ENCODE measurements at regions not wholly inside any gene's neighbourhood (a gene's known extent, or its start where the extent isn't known, plus 50 kb on each side); places are given as distances from the start of the nearest gene placed in this dataset.
"Not testable (repeated sequence)": the region's sequence is repeated elsewhere in the genome, so short reads cannot be mapped to it uniquely, and the experiment has no call there.

DNA sequence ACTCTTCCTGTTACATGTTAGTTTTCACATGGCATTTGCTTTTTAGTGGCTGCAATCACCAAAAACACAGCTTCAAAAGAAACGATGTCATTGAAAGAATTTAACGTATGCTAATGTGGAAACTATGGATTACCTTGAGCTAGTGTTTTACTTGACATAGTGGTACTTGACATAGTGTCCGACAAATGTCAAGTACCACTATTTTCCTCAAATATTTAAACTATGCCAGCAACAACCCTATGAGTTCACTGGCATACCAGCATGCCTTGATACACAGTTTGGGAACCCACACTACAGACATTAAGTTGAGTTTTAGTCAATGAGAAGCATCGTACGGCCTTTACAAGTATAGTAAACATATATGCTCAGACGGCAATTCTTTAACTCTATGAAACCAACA, 560.3 kb downstream of the GALC start:
- DNase-seq (ENCODE audit: low read depth), result no peak

DNA sequence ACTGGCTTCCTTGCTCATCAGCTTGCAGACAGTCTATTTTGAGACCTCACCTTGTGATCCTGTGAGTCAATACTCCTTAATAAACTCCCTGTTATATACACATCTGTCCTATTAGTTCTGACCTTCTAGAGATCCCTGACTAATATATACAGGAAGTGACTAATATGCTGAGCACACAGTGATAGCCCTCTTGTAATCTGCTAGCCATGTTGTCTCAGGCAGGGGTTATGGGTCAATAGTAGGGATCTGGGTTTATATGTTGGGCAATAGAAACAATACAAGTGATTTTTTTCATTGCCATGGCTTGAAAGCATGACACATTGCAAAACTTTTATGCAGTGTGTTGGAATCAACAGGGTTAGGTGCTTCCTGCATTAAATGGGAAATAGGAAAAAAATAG, 562.2 kb downstream of the GALC start:
- DNase-seq (ENCODE audit: low read depth), result no peak

DNA sequence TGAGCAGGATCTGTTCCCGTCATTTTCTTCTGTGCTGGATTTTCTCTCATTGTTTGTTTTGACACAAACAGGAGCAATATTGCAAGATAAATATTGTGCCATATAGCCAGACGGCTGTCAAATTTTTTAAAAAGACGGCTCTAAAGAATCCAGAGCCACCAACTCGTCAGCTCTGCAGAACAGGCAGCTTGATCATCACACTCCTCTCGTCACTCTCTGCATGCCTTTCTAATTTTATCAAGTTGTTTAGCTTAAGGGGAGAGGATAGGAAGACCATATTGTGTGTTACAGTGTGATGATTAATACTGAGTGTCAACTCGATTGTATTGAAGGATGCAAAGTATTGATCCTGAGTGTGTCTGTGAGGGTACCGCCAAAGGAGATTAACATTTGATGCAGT, 562.8 kb downstream of the GALC start:
- DNase-seq (ENCODE audit: low read depth), result no peak

DNA sequence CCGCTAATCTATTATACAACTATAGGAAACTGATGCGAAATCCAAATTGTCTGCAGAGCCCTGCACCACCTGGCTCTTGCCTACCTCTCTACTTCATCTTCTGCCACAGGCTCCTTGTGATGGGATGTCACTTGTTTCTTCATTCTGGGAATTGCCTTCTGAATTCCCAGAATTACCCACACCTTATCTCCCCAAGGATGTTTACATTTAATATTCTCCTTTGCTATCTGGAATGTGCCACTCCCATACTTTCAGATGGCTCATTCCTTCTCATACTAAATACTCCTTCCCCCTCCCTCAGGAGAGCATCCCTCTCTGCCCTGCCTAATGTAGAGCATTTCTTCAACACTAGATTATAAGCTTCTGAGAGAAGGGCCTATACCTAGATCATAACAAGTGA, 573.1 kb downstream of the GALC start:
- DNase-seq (ENCODE audit: low read depth), result no peak

DNA sequence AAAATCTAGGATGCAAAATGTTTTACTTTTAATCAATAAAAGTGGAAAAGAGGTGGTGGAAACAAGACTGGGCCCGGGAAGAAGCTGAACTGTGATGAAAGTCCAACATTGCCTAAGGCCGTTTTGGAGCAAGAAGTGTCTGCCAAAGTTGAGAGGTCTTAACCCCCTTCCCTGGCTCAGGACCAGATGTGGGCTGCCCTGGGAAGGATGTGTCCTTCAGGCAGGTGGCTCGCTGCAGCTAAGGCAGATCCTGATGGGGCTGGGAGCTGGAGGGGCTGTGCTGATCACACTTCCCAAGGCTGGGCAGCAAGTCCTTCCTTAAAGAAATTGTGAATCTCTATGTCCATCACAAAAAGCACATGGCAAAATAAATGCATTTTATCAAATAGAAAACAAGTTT, 581.6 kb downstream of the GALC start:
- DNase-seq (ENCODE audit: low read depth), result no peak

DNA sequence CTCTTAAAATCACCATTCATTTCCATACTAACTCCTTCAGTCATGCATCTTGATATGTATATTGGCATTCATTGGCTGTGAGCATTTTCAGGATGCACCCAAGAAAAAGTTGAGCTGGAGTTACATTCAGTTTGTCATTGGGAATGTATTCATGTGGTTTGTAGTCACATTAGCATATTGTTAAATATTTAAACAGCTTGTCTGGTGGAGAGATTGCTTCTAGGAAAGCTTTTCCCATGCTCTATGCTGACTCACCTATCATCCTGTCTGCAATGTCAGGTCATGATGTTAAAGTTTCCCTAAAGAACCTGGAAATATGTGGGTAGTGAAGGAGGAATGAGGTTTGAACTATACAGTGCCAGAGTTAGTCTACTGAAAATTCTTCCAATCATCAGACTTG, 583.6 kb downstream of the GALC start:
- DNase-seq (ENCODE audit: low read depth), result no peak

DNA sequence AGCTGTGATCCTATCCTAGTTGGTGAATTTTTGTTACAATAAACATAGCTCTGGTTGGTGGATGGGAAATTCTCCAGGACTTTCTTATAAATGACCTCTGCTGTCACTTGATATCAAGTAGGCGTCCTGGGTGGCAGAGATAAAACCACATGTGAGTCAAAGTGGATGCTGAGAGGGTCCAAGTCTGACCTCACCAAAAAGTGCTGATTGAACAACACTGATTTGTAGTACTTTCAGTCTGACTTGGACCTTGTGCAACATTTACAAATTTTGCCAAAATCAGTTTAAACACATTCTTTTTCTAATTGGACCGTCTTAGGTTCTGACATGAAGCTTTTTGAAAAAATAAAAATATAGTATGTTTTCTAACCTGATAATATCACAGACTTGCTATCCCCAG, 585.6 kb downstream of the GALC start:
- DNase-seq (ENCODE audit: low read depth), result no peak

DNA sequence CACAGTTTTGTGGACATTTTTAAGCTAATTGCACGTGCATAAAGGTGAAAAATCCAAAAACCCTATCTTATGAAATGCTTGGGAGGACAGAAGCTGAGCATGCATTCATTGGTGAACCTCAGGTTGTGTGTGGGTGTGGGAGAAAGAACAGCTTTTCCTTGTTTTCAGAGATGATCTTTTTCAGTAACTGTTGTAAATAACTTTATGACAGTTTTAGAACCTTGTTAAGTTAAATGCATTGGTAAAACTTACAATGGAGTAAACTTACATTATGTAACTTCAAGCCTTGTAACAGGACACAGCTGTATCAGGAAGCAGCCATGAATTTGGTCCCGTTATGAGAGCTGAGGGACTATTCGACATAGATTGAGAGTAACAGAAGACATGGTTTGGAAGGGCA, 587.4 kb downstream of the GALC start:
- DNase-seq (ENCODE audit: low read depth), result no peak

DNA sequence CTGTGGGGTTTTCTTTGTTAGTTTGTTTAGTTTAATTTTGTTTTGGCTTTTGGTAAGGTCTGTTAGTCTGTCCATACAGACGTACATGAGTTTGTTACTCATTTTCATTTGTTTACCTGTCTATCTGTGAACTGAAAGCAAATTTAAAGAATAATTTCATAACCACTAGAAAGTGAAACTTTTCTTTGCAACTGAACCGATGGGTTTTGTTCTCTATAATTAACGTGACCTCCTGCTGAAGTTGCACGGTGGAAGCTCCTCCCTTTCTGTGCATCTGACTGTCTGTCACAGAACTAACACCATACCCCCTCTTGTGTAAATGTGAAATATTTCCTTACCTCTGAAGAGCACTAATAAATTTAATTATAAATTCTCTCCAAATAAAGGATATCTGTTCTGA, 595.5 kb downstream of the GALC start:
- DNase-seq (ENCODE audit: low read depth), result no peak

DNA sequence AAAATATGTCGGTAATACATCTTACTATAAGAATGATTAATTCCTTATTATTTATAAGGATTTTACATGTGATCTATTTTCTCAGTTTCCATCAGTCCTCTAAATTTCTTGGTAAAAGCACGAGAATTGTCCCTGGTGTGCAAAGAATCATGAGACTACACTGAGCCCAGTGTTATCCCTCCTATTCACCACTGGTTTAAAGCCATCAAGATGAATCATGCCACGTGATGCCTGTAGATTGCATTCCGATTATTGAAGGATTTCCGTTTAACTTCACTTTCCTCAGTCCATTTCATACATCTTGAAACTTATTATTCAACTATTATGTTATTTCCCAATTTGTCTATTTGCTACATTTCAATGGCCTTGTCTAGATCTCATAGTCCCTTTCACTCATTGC, 601.9 kb downstream of the GALC start:
- DNase-seq (ENCODE audit: low read depth), result no peak

DNA sequence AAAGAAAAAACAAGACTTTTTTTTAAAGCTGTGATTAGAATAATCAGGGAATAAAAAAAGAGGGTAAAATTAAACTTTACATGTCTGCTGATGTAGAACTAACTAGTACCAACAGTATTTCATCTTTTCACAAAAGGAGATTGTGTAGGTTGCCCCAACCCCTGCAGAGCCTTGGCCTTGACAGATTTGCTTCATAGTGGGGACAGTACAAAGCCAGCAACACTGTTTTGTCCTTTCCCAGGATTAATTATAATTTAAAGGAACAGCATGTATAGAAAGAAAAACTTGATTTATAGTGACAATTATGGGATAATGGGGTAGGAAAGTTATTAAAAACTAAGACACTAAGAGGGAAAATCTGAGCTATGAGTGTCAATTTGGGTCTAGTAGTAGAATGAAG, 604.0 kb downstream of the GALC start:
- no peak for DNase-seq (ENCODE audit: low read depth)

DNA sequence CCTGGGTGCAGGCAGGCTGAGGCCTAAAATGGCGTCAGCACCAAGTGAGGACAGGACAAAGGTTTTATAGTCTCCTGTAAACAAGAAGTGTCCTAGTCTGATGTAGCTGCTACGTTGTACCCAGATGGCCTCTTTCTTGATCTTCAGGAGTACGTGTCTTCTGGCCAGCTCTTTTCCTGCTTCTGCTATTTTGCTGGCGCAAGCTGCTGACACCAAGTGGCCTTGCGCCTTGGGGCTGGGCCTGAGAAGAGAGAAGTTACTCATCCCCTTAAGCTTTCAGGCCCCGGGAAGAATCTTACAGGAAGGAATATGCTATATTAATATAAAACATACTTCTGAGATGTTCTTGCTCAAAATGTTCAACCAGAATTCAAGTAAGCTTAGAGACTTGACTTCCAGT, 605.2 kb downstream of the GALC start:
- no peak for DNase-seq (ENCODE audit: low read depth)

DNA sequence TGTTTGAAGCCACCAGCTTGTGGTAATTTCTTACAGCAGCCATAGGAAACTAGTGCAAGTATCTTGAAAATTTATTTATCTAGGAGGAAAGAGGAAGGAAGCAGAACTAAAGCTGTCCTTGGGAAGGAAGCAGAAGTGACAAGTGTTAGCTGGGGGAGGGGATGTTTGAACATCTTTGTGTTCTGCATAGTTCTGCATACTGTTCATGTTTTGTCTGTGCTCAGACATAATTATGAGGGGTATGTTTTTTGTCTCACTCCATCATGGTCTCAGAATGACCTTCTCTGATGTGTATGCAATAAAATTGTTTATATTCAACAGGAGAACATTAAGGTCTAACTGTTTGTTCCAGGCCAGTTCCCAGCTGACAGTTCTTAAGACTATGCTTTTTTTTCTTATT, 606.5 kb downstream of the GALC start:
- DNase-seq (ENCODE audit: low read depth), result no peak

DNA sequence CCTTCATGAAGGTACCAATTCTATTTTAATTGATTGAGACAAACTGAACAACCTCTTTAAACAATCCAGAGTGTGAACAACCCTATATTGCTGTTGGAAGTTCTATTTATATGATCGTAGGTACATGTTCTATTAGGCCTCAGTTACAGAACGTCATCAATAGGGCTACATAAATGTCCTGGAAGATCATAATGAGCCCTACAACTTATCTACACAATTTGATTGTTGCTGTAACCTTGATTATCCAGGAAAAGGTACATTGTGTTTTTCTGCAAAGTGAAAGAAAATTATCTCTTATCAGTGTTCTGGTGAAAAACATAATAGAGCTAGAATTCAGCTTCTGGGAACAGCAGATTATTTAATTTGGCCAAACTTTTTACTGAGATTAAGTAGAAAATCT, 612.9 kb downstream of the GALC start:
- DNase-seq (ENCODE audit: low read depth), result no peak

DNA sequence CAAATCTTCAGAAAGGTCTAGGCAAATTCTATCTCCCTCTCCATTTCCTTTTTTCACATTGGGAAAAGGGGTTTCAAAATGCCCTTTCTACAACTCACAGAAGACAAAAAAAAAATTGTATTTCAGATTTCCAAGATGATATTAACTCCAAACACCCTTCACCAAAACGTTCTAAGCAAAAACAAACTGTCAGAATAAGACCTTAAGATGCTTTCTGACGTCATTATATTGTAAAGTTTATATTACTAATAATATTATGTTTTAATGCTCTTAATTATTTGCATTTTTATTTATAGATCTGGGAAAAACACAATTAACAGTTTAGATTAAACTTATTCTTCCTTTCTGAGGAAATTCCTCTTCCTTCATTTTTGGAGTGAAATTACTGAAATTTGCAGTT, 624.2 kb downstream of the GALC start:
- DNase-seq (ENCODE audit: low read depth), result no peak

DNA sequence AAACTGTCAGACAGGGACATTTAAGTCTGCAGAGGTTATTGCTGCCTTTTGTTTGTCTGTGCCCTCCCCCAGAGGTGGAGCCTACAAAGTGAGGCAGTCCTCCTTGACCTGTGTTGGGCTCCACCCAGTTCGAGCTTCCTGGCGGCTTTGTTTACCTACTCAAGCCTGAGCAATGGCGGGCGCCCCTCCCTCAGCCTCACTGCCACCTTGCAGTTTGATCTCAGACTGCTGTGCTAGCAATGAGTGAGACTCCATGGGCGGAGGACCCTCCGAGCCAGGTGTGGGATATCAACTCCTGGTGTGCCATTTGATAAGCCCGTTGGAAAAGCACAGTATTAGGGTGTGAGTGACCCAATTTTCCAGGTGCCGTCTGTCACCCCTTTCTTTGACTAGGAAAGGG, 632.7 kb downstream of the GALC start:
- not testable (repeated sequence) for DNase-seq (ENCODE audit: low read depth)

DNA sequence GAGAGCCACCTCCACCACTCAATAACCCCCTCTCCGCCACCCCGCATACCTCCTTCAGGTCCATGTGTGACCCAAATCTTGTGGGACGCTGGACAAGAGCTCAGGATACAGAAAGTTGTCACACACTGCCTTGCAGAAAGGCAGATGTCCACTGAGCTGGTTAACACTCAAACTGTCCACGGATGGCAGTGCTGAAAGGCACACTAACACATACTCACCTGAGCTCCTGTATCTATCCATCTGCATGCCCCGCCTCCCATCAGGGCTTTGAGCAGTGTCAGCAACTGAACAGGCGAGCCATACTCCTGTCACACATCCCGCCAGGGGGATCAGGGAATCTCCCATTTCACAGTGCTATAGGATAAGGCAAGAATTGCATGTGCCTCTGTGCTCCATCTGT, 642.0 kb downstream of the GALC start:
- DNase-seq (ENCODE audit: low read depth), result no peak

DNA sequence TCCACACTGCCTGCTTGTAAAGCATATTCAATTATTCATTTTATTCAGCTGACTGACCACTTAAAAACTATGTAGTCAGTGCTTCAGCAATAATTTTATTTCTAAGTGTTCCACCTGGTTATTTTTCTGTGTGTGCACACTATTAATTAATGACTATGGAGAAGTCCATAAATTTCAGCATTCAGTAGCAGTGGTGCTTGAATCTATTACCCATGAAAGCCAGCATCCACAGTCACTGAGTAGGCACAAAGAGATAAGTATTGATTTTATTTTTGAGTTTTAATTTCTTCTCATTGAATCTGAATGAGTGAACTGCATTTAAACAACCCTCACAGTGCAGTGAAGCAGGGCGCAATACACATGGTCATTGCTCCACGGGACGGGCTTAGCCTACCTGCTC, 643.1 kb downstream of the GALC start:
- no peak for DNase-seq (ENCODE audit: low read depth)

DNA sequence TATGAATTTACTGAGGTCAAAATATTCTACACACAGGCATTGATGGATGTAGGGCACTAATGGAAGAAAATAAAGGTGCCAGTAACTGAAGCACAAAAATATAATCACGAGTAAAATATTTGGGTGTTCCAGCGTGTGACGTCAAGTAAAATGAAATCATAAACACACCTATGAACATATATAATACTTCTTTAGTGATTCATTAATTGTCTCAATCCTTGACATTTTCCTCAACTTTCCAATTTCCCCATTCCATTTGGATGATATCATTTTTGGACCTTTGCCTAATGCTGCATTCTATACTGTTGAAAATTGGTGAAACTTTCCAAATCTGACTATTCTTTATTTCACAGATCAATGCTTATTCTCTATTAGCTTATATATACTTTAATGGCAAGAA, 649.3 kb downstream of the GALC start:
- DNase-seq (ENCODE audit: low read depth), result no peak

DNA sequence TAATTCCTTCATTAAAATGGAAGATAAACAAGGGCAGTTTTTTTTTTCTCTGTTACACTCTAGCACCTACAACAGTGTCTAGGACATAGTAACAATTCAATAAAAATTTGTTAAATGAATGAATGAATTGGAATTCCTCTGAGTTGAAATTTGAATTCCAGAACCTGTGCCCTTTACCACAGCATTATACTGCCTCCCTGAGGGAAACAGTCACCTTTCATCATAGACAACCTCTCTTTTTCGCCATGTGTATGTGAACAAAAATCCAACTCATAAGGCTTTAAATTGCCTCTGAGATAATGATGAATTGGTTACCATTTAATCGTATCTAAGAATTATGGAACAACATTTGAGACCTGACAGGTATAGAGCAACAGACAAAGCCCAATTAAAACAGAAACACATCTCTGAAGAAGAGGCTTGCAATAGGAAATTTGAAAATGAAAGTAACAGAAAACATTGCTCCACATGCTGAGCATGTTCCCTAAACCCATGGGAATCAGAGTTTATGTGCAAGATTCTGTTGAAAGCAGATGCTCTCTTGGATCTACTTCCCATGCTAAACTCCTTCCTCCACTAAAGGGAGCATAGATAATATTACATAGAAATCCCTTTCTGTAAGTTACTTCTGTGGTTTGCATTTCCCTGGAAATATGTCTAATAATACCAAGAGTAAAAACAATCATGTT, 657.8 kb downstream of the GALC start:
- no peak for DNase-seq (ENCODE audit: low read depth)

DNA sequence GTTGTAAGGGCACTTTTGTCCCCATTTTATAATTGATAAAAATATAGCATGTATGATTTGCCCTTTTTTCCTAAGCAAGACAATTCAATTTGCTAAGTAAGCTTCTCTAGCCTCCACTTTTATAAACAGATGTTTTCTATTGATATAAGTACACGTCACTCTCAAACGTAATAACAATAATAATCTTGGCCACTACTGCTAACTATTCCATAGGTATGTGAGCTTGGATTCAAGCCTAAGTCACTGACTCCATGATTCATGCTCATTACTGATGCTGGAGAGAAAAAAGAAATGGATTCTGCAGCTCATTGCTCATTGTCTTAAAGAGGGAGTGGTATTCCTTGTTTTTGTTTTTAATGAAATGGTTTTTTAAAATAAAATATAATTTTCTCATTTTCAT, 661.0 kb downstream of the GALC start:
- DNase-seq (ENCODE audit: low read depth), result no peak

DNA sequence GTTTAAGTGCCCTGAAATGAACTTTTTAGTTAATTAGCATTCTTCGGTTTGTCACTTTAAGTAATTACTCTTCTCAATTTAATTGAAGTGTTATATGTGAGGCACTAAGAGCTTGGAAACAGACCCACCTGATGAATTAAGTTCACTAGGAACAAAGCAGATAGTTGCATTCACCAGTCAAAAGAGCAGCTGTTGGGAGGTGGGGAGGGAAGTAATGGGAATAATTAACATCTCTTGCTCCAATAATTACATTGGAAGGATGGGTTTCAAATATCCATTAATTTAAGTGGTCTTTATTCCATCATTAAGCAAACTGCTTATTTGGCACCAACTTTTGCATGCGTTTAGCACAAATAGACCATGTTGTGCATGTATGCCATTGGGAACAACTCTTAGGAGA, 667.2 kb downstream of the GALC start:
- no peak for DNase-seq (ENCODE audit: low read depth)

DNA sequence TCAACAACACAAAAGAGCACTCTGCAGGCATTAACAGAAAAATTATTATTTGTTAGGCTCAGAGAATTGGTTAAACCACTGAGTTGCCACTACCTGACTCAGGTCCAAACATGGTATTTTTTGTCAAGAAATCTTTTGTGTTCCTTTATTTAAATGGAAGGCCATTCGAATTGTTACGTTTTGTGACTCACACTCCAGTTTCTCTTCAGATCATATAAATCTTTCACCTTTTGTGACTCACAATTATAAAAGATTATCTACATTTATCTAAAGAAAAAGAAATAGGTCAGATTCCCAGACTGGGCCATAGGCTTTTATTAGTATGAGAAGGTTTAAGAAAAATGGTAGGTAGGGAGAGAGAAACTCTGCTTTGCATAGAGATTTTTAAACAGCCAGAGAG, 669.8 kb downstream of the GALC start:
- DNase-seq (ENCODE audit: low read depth), result no peak

DNA sequence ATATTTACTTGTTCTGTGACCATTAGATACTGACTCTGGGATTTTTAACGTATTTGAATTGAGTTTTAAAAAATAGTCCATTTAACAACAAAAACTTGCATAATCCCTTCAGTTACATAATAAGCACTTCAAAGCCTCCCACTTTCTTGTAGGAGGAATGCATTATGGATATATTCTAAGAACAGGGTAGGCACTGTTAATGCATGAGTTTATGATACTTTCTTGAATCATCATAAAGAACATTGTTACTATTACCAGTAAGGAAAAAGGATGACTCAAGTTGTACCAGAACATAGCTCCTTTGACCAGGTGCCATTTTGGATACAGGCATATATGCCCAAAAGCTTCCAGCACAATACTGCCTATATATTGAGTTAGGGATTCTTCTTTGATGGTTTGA, 671.4 kb downstream of the GALC start:
- DNase-seq (ENCODE audit: low read depth), result no peak

DNA sequence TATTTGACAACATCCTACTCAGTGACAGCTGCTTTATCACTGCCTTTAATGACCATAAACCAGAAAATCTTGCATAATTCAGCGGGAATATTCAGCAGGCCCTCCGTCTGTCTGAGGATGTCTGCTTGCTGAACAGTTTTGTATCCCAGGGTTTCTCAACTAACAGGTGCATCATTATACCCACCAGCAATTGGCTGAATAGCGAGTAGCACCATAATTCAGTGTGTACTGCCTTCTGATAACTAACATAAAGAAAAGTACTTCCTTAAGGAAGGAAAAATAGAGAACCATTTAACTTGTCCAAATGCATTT, 680.1 kb downstream of the GALC start:
- DNase-seq (ENCODE audit: low read depth), result no peak
